RWPE1 (cell line): ENCODE measurements at regions not wholly inside any gene's neighbourhood (a gene's known extent, or its start where the extent isn't known, plus 50 kb on each side); places are given as distances from the start of the nearest gene placed in this dataset.

Source experiments
- CTCF ChIA-PET: fragments of 350-600 bp; sonication (Branson Sonifier 250); formaldehyde crosslinking; extraction: SDS; loops from one replicate; lab custom pipeline; 2021; lab: Yijun Ruan, JAX
- POLR2A ChIA-PET: fragments of 400-600 bp; formaldehyde crosslinking; extraction: SDS; loops from one replicate; lab custom pipeline; 2020; ENCODE audit warnings: antibody characterized with exemption; ENCODE audit not compliant: low non-redundant PET; lab: Yijun Ruan, JAX
- DNase-seq: peaks from one replicate; pipeline ENCODE4 v3.0.0; 2012; ENCODE audit warnings: low spot score
- H3K27ac ChIP-seq: fragments of 450-650 bp; 2 replicates; pipeline ENCODE4 v1.5.1; 2017
- TF ChIP-seq, protein P1 (sequence below): fragments of 450-650 bp; conservative IDR thresholded peaks from 2 replicates; pipeline ENCODE4 v1.5.1; 2017; ENCODE audit warnings: low read depth, mild to moderate bottlenecking

DNA sequence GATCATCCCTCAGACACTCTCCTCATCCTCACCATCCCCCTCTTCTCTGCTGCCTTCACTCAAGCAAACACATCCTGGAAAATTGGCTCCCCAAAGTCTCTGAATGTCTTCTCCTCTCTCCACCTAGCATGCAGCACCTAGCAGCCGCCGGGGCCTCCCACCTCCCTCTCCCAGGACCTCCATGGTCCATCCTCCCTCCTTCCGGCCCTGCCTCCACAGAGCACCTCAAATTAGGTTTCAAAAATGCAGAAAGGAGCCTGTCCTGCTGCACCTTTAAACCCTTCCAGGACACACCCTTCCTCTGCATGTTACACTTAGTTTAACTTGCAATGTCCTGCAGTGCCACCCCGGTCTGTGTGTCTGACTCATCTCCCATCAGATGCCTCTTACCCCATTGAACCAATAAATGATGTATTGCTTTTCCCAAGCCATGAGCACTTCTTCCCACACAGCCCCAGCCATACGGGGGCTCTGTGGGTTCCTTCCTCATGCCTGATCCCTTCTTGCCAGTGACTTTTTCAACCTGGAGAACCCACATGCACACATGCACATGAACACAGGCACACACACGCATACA lies 582.5 kb upstream of the MGMT start:
- H3K27ac ChIP-seq: no peak overlapping the region
- ChIA-PET POLR2A (no interaction called here), CTCF (no interaction called here)
- DNase-seq: no peak
- TF ChIP-seq, protein P1, sequence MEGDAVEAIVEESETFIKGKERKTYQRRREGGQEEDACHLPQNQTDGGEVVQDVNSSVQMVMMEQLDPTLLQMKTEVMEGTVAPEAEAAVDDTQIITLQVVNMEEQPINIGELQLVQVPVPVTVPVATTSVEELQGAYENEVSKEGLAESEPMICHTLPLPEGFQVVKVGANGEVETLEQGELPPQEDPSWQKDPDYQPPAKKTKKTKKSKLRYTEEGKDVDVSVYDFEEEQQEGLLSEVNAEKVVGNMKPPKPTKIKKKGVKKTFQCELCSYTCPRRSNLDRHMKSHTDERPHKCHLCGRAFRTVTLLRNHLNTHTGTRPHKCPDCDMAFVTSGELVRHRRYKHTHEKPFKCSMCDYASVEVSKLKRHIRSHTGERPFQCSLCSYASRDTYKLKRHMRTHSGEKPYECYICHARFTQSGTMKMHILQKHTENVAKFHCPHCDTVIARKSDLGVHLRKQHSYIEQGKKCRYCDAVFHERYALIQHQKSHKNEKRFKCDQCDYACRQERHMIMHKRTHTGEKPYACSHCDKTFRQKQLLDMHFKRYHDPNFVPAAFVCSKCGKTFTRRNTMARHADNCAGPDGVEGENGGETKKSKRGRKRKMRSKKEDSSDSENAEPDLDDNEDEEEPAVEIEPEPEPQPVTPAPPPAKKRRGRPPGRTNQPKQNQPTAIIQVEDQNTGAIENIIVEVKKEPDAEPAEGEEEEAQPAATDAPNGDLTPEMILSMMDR: no peak

DNA sequence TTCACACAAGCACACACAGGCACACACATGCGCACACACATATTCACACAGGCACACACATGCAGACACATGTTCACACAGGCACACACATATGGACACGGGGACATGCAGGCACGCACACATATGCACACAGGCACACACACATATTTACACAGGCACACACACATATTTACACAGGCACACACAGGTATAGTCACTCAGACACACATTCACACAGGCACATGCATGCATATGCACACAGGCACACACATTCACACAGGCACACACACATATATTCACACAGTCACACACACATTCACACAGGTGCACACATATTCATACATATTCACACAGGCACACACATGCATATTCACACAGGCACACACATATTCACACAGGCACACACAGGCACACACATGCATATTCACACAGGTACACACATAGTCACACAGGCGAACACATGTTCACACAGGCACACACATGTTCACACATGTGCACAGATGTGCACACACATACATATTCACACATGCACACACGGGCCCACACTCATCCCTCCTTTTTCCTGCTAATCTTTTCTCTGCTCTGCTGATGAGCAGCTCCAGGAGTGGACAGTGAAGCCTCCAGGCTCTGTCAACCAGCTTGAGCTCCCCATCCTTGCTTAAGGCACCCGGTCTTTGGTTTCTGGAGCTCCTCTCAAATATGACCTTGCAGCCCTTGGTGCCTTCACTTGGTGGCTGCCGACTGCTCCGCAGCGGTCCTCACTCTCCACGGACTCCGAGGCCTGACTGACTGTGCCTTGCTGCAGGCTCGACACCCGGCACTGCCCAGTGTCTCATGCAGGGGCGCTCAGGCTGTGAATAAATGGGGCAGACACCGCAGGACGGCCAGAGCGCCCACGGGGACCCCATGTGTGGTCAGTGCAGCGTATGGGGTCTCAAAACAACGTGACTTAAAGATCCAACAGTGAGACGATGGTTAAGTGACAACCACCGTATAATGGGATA lies 581.2 kb upstream of the MGMT start:
- no peak overlapping the region for H3K27ac ChIP-seq
- TF ChIP-seq, protein P1: no peak
- ChIA-PET CTCF (no interaction called here), POLR2A (no interaction called here)
- no peak for DNase-seq

DNA sequence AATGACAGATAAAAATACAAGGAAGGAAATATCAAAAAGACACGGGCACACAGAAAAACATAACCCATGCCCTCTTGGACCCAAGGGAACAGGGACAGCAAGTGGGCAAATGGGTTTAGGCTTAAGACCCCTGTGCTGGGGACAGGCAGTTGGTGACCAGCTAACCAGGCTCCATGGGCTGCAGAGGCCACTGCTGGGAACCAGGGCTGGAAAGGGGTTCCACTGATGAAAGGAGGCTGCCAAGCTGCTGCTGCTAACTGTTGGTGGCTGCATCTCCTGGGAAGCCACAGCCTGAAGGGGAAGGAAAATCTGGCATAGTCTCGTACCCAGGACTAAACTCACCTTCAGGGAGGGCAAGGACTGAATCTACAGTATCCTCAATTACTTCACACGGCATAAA lies 579.2 kb upstream of the MGMT start:
- H3K27ac ChIP-seq: no peak overlapping the region
- ChIA-PET CTCF (no interaction called here), POLR2A (no interaction called here)
- DNase-seq: no peak
- TF ChIP-seq, protein P1: no peak

DNA sequence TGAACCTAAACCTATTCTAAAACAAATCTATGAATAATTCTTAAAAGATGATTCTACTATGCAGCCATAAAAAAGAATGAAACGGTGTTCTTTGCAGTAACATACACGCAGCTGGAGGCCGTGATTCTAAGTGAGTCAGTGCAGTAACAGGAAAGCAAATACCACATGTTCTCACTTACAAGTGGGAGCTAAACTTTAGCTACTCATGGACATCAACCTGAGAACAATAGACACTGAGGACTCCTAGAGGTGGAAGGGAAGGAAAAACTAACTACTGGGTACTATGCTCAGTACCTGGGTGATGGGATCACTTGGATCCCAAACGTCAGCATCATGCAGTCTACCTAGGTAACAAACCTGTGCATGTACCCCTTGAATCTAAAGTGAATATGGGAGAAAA lies 575.0 kb upstream of the MGMT start:
- DNase-seq: no peak
- H3K27ac ChIP-seq: no peak overlapping the region
- ChIA-PET CTCF (no interaction called here), POLR2A (no interaction called here)
- TF ChIP-seq, protein P1: no peak

DNA sequence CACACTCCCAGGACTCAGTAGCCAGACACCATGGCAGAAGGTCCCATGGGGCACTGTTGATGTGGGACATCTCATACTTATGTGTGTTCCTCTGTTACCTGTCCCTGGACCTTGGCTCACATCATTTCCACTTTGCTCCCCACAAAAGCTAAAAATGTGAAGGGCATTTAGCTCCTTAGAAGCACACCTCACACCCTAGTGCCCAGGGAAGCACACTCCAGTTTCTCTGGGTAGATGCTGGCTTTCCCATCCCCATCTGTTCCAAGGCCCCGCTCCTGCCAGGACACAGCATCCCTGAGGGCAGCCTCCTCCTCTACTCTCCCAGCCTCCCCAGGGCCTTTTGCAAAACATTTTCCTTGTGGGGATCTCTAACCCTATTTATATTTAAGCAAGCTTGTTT lies 572.4 kb upstream of the MGMT start:
- no peak for DNase-seq
- H3K27ac ChIP-seq: no peak overlapping the region
- ChIA-PET CTCF (interaction anchor here (1.5 kb wide), 1 partner anchor 9 kb away, joined by 3 read pairs; no protein-coding TSS in a partner anchor), POLR2A (interaction anchor here (0.6 kb wide), 1 partner anchor 676 kb away, joined by 6 read pairs; no protein-coding TSS in a partner anchor)
- TF ChIP-seq, protein P1: no peak

DNA sequence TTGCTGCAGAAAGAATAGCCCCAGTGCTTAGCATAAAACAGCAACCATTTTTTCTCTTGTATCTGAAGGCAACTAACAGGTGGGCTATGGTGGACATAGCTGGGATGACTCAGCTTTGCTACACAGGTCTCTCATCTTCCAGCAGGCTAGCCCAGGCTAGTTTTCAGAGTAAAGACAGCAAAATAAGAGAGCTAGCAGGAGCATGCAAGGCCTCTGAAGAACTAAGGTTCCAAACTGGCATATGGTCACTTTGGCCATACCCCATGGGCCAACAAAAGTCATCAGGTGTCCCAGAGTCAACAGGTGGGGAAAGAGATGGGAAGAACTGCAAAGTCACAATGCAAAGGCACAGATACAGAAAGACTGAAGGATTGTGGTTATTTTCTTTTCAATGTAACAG lies 571.6 kb upstream of the MGMT start:
- no peak for DNase-seq
- POLR2A ChIA-PET: interaction anchor here (0.5 kb wide), 1 partner anchor 23 kb away, joined by 7 read pairs; no protein-coding TSS in a partner anchor
- no peak overlapping the region for H3K27ac ChIP-seq
- CTCF ChIA-PET: interaction anchor here (1.5 kb wide), 1 partner anchor 8 kb away, joined by 3 read pairs; no protein-coding TSS in a partner anchor
- TF ChIP-seq, protein P1: no peak
